GM19351 (cell line): ENCODE measurements at regions not wholly inside any gene's neighbourhood (a gene's known extent, or its start where the extent isn't known, plus 50 kb on each side); places are given as distances from the start of the nearest gene placed in this dataset.

ENCODE experiments used
- ATAC-seq: cut with Tn5 transposase; IDR thresholded peaks from one replicate; pipeline ENCODE4 v1.9.1; 2021; ENCODE audit warnings: mild to moderate bottlenecking, moderate library complexity; ENCODE audit not compliant: unreplicated experiment

- no peak for ATAC-seq
Measured at GRCh38 chr7:20562461-20562860, 53.0 kb upstream of the ABCB5 start.
